ENCODE measurements at regions not wholly inside any gene's neighbourhood (a gene's known extent, or its start where the extent isn't known, plus 50 kb on each side); places are given as distances from the start of the nearest gene placed in this dataset.

- H3K36me3 ChIP-seq (ENCODE audit: low read length): no peaks in the 10 kb centered on the region
- no peaks in the 10 kb centered on the region for H3F3A ChIP-seq (ENCODE audit: insufficient read depth)
- no peaks in the 10 kb centered on the region for H3K79me2 ChIP-seq (ENCODE audit: insufficient read depth, low read length)
- no peaks in the 10 kb centered on the region for H3K9me3 ChIP-seq (ENCODE audit: insufficient read depth, low read length)
- no peaks in the 10 kb centered on the region for H3K9me2 ChIP-seq (replicated peaks; ENCODE audit: insufficient read depth, low read length)
- H3K9ac ChIP-seq (ENCODE audit: low read length): no peak overlapping the region
- H3K4me3 ChIP-seq (ENCODE audit: insufficient read depth, low read length, poor library complexity, severe bottlenecking): no peak overlapping the region
- no peak overlapping the region for H3K4me2 ChIP-seq (ENCODE audit: low read depth, low read length, poor library complexity, severe bottlenecking)
- H3K27me3 ChIP-seq (ENCODE audit: low read length): no peaks in the 10 kb centered on the region
- no peak overlapping the region for H3K27ac ChIP-seq (ENCODE audit: low read depth, low read length)
- H2AFZ ChIP-seq (ENCODE audit: low read depth, low read length, severe bottlenecking): no peak overlapping the region
- no peaks in the 10 kb centered on the region for H4K20me1 ChIP-seq (ENCODE audit: low read depth, low read length)
- TF ChIP-seq CTCF (IDR thresholded peaks at IDR 0.05; ENCODE audit: insufficient read depth, low read length, poor library complexity, severe bottlenecking): no peak
- TF ChIP-seq EZH2phosphoT487 (conservative IDR thresholded peaks at IDR 0.05; ENCODE audit: low read length): no peak
Observed at GRCh38 chr10:106495931-106496330, 668.6 kb downstream of the SORCS1 start.

- Histone ChIP-seq H3K27me3 (ENCODE audit: low read length) (no peaks in the 10 kb centered on the region), H3K4me2 (ENCODE audit: low read depth, low read length, poor library complexity, severe bottlenecking) (no peak overlapping the region), H3K36me3 (ENCODE audit: low read length) (no peaks in the 10 kb centered on the region), H3K79me2 (ENCODE audit: insufficient read depth, low read length) (no peaks in the 10 kb centered on the region), H3K9ac (ENCODE audit: low read length) (no peak overlapping the region), H2AFZ (ENCODE audit: low read depth, low read length, severe bottlenecking) (no peak overlapping the region), H3K4me3 (ENCODE audit: insufficient read depth, low read length, poor library complexity, severe bottlenecking) (no peak overlapping the region), H3K27ac (ENCODE audit: low read depth, low read length) (no peak overlapping the region), H3F3A (ENCODE audit: insufficient read depth) (no peaks in the 10 kb centered on the region), H3K9me2 (replicated peaks; ENCODE audit: insufficient read depth, low read length) (no peaks in the 10 kb centered on the region), H3K9me3 (ENCODE audit: insufficient read depth, low read length) (no peaks in the 10 kb centered on the region), H4K20me1 (ENCODE audit: low read depth, low read length) (no peaks in the 10 kb centered on the region)
- TF ChIP-seq EZH2phosphoT487 (conservative IDR thresholded peaks at IDR 0.05; ENCODE audit: low read length) (no peak), CTCF (IDR thresholded peaks at IDR 0.05; ENCODE audit: insufficient read depth, low read length, poor library complexity, severe bottlenecking) (no peak)
Observed at GRCh38 chr10:106493751-106494150, 670.8 kb downstream of the SORCS1 start.

- H3K27ac ChIP-seq (ENCODE audit: low read depth, low read length): no peak overlapping the region
- no peak overlapping the region for H3K4me3 ChIP-seq (ENCODE audit: insufficient read depth, low read length, poor library complexity, severe bottlenecking)
- no peaks in the 10 kb centered on the region for H3K79me2 ChIP-seq (ENCODE audit: insufficient read depth, low read length)
- H2AFZ ChIP-seq (ENCODE audit: low read depth, low read length, severe bottlenecking): no peak overlapping the region
- no peaks in the 10 kb centered on the region for H3K9me2 ChIP-seq (replicated peaks; ENCODE audit: insufficient read depth, low read length)
- TF ChIP-seq CTCF (IDR thresholded peaks at IDR 0.05; ENCODE audit: insufficient read depth, low read length, poor library complexity, severe bottlenecking) (no peak), EZH2phosphoT487 (conservative IDR thresholded peaks at IDR 0.05; ENCODE audit: low read length) (no peak)
- no peak overlapping the region for H3K9ac ChIP-seq (ENCODE audit: low read length)
- H4K20me1 ChIP-seq (ENCODE audit: low read depth, low read length): no peaks in the 10 kb centered on the region
- H3K36me3 ChIP-seq (ENCODE audit: low read length): no peaks in the 10 kb centered on the region
- no peaks in the 10 kb centered on the region for H3K9me3 ChIP-seq (ENCODE audit: insufficient read depth, low read length)
- no peaks in the 10 kb centered on the region for H3K27me3 ChIP-seq (ENCODE audit: low read length)
- H3F3A ChIP-seq (ENCODE audit: insufficient read depth): no peaks in the 10 kb centered on the region
- H3K4me2 ChIP-seq (ENCODE audit: low read depth, low read length, poor library complexity, severe bottlenecking): no peak overlapping the region
Observed at GRCh38 chr10:106493226-106493625, 671.3 kb downstream of the SORCS1 start.
